HG02759 (cell line): ENCODE measurements at regions not wholly inside any gene's neighbourhood (a gene's known extent, or its start where the extent isn't known, plus 50 kb on each side); places are given as distances from the start of the nearest gene placed in this dataset.

Source experiments
- ATAC-seq: cut with Tn5 transposase; IDR thresholded peaks from one replicate; pipeline ENCODE4 v1.9.1; 2021; ENCODE audit warnings: mild to moderate bottlenecking, moderate library complexity; ENCODE audit not compliant: unreplicated experiment

DNA sequence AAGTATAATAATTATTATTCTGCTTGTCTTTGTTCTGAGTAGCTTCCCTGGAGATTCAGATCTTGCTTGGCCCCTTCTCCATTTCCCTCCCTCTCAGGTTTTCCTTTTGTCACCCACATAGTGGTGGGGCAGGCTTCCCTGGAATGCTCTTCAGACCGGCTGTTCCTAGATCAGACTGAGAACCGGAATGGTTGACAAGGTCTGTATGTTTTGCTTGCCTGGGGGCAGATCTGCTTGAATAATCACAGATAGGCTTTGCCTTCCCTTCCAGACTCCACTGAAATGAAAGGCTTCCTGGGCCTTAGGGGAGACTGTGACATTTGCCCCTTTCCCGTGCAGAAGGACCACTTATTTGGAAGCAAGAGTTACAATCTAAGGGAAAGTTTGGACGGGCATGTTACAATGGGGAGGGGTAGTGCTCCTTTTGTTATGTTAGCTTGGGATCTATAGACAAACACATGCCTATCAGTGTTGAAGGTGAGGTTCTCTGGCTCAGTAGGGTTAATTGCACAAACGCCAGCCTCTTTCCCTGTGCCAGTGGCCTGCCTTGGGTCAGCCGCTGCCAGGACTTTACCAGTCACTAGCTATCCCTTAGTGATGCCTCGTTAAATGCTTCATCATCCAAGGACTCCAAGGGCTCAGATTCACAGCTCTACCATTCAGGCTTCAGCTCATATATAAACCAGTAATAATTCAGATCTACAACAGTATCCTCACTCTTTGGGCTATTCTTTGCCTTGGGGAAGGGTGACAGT lies 178.6 kb downstream of the SNAPC1 start:
- no peak for ATAC-seq

DNA sequence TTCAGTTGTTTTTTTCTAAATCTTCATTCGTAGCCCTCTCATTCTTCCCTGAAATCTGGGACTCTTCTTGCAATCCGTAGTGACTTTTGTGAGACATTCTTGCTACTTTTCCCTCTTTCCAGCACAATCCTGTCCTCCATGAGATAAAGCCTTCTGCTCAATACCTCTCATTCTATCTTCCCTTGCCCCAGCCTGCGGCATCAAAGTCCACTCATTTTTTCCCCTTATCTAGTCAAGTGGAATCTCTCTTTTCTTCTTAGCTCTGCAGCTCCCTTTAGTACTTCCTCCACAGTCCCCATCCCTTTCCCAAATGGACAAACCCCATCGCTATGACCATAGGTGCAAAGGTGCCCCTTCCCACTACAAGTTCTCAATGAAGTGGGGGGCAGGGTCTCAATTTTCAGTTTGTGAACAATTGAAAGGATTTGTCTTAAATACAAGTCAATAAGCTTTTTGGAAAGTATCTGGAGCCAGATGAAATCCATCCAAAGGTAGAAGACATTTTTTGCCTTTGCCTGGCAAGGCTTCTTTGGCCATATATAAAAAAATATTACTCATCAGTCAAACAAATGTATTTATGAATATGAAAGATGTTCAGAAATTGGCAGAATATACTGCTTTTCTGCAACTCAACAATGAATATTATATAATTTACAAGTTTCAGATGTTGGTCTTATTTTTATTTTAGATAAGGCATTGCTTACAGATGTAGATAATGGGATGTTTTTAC lies 179.4 kb downstream of the SNAPC1 start:
- ATAC-seq = no peak

DNA sequence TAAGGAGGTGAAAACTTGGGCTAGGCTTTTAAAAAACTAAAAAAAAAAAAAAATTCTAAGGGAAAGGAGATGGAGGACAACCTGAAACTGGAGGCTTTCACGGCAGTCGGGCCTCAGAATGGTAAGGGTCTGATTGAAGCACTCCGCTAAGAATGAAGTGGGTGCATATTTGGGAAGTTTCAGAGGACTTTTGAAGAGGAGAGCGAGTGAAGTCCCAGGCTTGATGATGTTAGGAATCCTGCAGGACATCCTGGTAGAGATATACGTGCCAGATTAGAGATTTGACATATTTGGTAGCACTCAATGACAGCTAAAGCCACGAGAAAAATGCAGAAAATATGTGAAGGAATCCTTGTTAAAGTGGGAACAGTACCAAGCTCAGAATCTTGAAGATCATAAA lies 186.2 kb downstream of the SNAPC1 start:
- ATAC-seq = no peak

DNA sequence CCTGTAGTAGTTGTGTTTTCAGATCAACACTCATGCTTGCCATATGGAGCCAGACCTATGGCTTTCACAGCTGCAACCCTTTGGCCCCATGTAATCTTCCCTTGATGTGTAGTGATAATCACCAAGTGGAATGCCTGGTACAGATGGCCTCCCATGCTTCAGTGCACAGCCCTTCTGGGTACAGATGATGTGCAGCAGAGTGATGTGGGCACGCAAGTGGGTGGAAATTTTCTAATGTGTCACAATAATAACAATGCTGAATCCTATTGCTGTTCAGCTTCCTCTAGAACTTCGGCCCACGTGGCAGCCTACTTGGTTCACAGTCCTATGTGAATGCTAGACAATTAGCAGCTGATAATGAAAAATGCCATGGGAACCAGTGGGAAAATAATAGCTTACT lies 188.1 kb downstream of the SNAPC1 start:
- no peak for ATAC-seq

DNA sequence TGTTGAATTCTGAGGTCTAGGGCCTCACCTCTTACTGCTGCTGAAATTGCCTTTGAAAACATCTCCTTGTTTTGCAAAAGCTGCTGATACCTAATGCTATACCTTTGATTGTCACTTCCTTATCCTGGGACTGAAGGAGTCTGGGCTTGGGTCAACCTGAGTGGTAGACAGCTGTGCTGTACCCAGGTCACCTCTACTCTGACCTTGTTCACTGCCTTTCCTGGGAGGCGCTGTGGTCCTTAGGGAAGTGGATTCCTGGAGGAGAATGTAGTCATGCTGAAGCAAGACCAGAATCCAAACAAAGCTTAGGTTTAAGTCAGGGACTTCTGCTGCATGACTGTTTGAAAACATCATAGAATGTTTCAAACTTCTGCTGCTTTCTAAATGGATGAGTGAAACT lies 191.4 kb downstream of the SNAPC1 start:
- ATAC-seq = no peak

DNA sequence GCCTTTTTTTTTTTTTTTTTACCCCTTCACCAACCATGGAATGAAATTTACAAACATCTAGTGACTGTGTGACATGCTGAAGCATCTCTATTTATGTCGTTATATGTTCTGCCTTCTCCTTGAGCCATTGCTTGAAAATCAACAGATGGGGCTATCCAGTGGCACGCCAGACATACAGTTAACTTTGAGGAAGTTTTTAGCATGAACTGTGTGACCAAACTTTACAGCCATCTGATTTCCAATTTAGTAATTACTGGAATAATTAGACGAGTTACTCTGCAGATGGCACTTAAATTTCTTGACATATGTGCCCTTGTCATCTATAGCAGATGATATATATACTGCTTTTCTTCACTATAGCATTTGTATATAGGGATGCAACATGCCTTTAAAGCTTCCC lies 192.1 kb downstream of the SNAPC1 start:
- ATAC-seq = no peak

DNA sequence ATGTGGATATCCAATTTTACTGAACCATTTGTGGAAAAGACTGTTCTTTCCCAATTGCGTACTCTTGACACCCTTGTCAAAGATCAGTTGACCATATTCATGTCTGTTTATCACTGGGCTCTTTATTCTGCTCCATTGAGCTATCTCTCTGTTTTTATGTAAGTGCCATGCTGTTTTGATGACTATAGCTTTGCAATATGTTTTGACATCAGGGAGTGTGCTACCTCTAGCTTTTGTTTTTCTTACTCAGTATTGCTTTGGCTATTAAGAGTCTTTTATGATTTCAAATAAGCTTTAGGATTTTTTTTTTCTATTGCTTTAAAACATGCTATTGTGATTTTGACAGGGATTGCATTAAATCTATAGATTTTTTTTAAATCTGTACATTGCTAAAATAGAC lies 194.3 kb downstream of the SNAPC1 start:
- no peak for ATAC-seq

DNA sequence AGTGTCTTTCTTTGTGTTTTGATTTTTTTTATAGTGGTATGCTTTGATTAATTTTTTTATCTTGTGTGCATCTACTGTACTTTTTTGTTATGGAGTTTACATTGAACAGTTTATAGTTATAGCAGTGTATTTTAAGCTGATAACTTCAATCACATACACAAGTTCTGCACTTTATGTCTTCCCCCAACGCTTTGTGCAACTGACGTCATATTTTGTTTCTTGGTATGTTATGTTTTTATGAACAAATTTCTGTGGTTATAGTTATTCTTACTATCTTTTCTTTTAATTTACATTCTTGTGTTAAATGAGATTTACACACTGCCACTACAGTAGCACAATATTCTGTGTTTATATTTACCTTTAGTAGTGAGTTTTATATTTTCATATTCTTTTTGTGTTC lies 197.1 kb downstream of the SNAPC1 start:
- ATAC-seq = no peak

DNA sequence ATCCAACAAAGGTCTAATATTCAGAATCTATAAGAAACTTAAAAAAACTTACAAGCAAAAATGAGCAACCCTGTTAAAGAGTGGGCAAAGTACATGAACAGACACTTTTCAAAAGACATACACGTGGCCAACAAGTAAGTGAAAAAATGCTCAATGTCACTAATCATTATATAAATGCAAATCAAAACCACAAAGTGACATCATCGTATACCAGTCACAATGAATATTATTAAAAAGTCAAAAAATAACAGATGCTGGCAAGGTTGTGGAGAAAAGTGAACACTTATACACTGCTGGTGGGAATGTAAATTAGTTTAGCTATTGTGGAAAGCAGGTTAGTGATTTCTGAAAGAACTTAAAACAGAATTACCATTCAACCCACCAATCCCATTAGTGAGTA lies 199.1 kb downstream of the SNAPC1 start:
- no peak for ATAC-seq

DNA sequence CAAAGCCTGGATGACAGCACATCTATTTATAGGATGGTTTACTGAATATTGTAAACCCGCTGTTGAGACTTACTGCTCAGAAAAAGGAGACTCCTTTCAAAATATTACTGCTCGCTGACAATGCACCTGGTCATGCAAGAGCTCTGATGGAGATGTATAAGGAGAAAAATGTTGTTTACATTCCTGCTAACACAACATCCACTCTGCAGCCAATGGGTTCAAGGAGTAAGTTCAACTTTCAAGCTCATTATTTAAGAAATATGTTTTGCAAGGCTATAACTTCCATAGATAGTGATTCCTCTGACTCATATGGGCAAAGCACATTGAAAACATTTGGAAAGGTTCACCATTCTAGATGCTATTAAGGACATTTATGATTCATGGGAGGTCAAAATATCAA lies 201.7 kb downstream of the SNAPC1 start:
- no peak for ATAC-seq

DNA sequence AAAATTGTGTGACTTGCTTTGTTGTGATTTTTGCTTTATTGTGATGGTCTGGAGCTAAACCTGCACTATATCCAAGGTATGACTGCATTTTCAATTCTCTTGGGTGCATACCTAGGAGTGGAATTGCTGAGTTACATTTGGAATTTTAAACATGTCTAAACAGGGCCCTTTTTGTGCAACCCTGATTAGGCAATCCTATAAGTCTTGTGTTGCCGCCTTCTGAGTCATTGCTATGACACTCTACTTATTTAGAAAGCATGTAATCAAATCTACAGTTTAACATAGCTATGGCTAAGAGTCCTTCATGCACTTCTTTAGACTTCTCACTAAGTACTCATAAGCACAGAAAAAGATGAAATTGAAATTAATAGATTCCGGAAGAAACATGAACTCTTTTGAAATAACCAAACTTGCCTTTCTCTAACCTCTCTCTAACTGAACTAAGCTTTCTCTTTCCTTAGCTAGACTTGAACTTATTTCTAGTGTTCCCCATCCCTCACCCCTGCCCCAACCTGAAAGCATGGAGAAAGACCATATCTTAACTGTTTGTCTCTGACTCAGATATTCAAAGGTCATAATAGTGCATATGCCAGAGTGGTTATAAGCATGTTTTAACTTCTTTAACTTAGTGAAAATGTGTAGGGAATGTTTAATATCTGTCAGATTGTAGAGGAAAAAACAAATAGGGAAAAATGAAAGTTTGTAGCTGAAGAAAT lies 203.0 kb downstream of the SNAPC1 start:
- ATAC-seq = no peak

DNA sequence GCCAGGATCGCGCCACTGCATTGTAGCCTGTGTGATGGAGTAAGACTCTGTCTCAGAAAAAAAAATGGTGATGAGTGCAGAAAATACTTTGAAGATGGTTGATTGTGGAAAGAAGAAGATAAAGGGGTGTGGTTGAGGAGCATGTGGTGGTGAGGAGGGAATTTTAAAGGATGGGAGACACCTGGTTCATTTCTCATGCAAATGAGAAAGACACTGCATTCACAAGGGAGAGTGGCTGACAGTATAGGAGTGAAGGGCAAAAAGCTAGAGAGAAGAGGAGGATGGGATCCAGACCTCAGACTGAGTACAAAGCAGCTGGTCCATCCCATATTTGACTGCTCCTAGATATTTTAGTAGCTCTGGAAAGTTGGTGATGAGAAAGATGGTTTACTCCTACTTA lies 206.0 kb downstream of the SNAPC1 start:
- ATAC-seq = no peak

DNA sequence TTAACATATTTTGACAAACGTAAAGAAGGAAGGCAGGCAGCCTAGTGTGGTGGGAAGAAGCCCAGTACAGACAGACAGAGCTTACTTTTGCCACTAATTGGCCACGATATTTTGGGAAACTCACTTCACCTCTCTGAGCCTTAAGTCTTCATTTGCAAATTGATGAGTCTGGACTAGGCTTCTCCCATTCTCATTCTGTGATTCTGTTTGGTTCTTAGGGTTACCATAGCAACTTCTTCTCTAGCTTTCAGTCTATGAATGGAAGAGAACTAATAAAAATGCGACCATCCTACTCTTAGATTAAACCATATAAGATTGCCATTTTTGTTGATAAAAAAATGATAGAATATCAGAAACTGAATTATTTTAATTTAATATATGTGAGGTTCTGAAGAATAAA lies 210.5 kb downstream of the SNAPC1 start:
- ATAC-seq = no peak

DNA sequence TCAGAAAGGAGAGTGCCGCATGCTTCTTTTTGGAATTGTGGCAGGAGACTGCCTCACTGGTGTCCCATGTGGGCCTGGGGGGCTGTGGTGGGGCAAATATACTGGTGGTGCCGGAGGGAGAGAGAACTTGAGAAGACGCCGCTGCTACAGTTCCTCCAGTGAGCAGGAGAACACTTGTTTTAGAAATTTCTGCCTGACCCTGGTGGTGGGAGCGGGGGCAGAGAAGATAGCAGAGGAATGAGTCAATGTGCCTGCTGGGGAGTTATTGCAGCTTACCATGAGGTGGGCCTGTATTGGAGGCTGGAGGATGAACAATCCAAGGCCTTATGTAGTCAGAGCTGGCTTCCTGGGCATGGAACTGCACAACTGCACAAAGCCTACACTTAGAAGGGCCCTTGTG lies 211.8 kb downstream of the SNAPC1 start:
- no peak for ATAC-seq

DNA sequence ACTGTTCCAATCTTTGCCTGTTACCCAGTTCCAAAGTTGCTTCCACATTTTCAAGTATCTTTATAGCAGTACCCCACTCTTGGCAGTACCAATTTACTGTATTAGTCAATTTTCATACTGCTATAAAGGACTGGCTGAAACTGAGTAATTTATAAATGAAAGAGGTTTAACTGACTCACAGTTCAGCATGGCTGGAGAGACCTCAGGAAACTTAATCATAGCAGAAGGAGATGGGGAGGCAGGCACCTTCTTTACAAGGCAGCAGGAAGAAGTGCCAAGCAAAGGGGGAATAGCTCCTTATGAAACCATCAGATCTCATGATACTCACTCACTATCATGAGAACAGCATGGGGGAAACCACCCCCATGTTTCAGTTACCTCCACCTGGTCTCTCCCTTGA lies 215.0 kb downstream of the SNAPC1 start:
- ATAC-seq = no peak

DNA sequence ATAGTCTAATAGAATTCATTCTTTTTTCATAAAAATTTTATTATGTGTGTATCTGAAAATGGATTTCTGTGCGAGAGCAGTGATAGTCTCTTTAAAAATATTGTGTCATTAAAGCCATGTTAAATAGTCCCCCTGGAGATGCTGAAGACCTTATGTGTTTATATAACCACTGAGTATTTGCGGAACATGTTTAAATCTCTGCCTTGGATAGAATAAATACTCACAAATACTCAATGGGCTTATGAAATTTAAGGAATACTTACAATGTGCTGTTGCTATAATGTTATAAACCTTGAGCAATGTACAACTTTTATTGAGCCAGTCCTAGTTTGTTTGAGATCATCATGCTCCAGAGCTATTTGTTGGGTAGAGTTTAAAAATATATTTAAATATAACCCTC lies 226.0 kb downstream of the SNAPC1 start:
- ATAC-seq = no peak

DNA sequence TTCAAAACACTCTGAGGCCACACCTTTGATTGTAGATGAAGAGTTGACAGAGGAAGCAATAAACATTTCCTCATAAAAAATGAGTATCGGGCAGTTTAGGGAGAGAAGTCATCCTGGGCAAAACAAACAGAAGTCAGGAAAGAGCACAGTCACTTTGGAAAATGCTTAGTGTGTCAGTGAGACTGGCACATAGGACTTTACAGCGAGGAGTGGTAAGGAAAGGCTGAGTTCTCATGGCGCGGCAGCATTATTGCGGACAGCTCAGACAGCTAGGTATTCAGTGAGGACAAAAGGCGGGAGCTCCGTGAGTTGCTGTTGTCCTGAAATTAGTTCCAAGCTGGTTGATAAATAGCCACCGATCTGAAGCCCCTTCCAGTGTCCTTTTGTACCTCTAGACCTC lies 229.9 kb downstream of the SNAPC1 start:
- ATAC-seq = no peak

DNA sequence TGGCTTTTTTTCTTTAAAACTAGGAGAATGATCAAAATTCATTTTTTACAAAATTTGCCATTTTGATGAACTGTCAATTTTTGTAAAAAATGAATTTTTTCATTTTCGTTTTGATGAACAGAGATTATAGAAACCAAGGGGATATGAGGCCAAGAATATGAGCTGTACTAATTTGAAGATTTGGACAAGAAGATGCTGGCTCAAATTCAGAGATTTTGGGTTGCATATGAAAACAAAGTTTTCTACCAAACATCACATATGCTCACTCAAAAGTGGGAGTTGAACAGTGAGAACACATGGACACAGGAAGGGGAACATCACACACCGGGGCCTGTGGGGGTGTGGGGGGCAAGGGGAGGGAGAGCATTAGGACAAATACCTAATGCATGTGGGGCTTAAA lies 230.7 kb downstream of the SNAPC1 start:
- ATAC-seq = no peak

DNA sequence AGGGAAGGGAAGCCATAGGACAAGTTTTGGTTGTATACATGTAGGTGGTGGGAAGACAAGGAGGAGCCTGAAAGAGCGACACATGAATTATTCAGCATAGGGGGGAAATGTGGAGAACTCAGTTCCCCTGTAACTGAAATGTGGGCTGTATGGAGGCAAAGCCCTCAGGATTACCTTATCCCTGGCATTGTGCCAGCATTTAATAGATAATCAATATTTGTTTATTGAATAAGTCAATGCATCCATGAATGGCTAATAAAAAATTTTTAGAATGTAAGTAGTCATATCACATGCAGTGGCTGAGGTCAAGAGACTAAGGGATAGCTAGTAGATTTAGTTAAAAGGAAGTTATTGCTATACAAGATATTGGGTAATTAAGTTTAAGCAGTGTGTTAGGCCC lies 232.4 kb downstream of the SNAPC1 start:
- ATAC-seq = no peak

DNA sequence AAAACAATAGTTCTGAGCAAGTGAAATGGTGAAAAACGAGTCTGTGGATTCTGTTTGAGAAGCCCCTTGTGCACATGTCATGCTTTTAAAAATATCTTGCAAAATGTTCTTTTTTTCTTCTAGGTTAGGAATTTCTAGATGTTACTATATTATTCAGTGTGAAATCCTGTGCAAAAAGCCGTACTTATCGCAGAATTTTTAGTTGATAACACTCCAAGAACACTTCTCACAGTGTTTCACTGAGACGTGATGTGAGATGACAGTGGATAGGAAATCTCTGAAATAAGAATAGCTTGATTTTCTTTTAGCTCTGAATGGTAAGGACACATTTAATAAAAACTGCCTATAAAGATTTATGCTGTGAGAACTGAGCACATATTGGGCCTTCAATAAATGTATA lies 234.5 kb downstream of the SNAPC1 start:
- ATAC-seq = no peak

DNA sequence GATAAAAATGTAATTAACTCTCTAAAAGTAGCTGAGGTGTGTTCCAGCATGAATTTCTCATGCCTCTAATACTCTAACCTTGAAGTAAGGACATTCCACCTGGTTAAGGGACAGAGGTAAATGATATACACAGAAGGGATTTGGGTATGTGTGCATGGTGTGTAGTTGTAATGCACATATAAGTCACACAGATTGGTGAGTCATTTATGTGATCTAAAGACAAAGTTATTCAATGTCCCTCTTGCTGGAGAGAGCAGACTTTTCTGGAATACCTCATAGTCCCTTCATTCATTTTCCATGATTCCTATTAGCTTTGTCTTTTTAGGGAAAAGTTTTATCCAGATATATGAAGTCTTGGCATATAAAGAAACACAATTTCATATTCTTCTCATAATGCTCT lies 234.9 kb downstream of the SNAPC1 start:
- ATAC-seq = no peak

DNA sequence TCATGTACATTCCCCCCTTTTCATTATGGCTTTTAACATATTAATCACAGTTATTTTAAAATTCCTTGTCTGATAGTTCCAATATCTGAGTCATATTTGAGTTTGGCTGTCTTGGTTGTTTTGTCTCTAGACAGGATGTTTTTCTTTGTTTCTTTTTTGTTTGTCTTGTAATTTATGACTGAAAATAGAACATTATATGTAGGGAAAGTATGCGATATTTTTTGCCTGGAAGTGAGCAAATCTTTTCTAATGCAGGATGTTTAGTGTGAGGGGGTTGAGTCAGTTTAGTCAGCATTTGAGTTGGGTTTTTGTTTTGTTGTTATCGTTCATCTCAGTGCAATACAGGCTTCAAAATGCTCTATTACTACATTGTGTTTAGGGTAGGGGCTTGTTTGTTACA lies 239.7 kb downstream of the SNAPC1 start:
- ATAC-seq = no peak
